ENCODE measurements at regions not wholly inside any gene's neighbourhood (a gene's known extent, or its start where the extent isn't known, plus 50 kb on each side); places are given as distances from the start of the nearest gene placed in this dataset.
"Not testable (repeated sequence)": the region's sequence is repeated elsewhere in the genome, so short reads cannot be mapped to it uniquely, and the experiment has no call there.

GRCh38 chr10:15921423-15921945 lies 61.2 kb upstream of the MINDY3 start:
- DNase-seq, result not testable (repeated sequence)

- DNase-seq, result no peak
These were observed 71.1 kb upstream of the MINDY3 start for GRCh38 chr10:15931376-15931775.

GRCh38 chr10:15939543-15939942 lies 79.2 kb upstream of the MINDY3 start:
- DNase-seq, result not testable (repeated sequence)

GRCh38 chr10:15943426-15943825 lies 83.1 kb upstream of the MINDY3 start:
- no peak for DNase-seq

- no peak for DNase-seq
These were observed 93.9 kb upstream of the MINDY3 start for GRCh38 chr10:15954188-15954587.

- no peak for DNase-seq
These were observed 100.0 kb upstream of the MINDY3 start for GRCh38 chr10:15960277-15960676.

- not testable (repeated sequence) for DNase-seq
These were observed 112.4 kb upstream of the MINDY3 start for GRCh38 chr10:15972736-15973135.

- no peak for DNase-seq
These were observed 125.4 kb upstream of the MINDY3 start for GRCh38 chr10:15985690-15986089.

GRCh38 chr10:15990535-15991129 lies 130.3 kb upstream of the MINDY3 start:
- no peak for DNase-seq

GRCh38 chr10:15997313-15997712 lies 137.0 kb upstream of the MINDY3 start:
- no peak for DNase-seq

- no peak for DNase-seq
These were observed 141.3 kb upstream of the MINDY3 start for GRCh38 chr10:16001581-16001980.

GRCh38 chr10:16009785-16010184 lies 149.5 kb upstream of the MINDY3 start:
- DNase-seq, result no peak

GRCh38 chr10:16011548-16011947 lies 151.2 kb upstream of the MINDY3 start:
- no peak for DNase-seq

GRCh38 chr10:16014469-16014868 lies 154.2 kb upstream of the MINDY3 start:
- no peak for DNase-seq

- DNase-seq, result no peak
These were observed 156.4 kb upstream of the MINDY3 start for GRCh38 chr10:16016688-16017087.

- DNase-seq, result no peak
These were observed 160.5 kb upstream of the MINDY3 start for GRCh38 chr10:16020836-16021235.

GRCh38 chr10:16026832-16027231 lies 166.5 kb upstream of the MINDY3 start:
- not testable (repeated sequence) for DNase-seq

- DNase-seq, result no peak
These were observed 170.3 kb upstream of the MINDY3 start for GRCh38 chr10:16030562-16030961.

- no peak for DNase-seq
These were observed 188.7 kb upstream of the MINDY3 start for GRCh38 chr10:16049050-16049449.

GRCh38 chr10:16049782-16050181 lies 189.5 kb upstream of the MINDY3 start:
- DNase-seq, result no peak

GRCh38 chr10:16063350-16063749 lies 203.0 kb upstream of the MINDY3 start:
- DNase-seq, result no peak

- DNase-seq, result not testable (repeated sequence)
These were observed 223.2 kb upstream of the MINDY3 start for GRCh38 chr10:16083551-16083950.

- no peak for DNase-seq
These were observed 244.8 kb upstream of the MINDY3 start for GRCh38 chr10:16105082-16105481.

- peak in 1 of 2 donors; percentile 6 for DNase-seq
These were observed 256.3 kb upstream of the MINDY3 start for GRCh38 chr10:16116404-16117304.
